Trophoblast cell (in vitro differentiated cells and primary cell): ENCODE measurements at regions not wholly inside any gene's neighbourhood (a gene's known extent, or its start where the extent isn't known, plus 50 kb on each side); places are given as distances from the start of the nearest gene placed in this dataset.

Experiments
- DNase-seq, 2 donors: peaks; one replicate each; pipeline ENCODE4 v3.0.0-alpha.2; 2016
- H2AFZ ChIP-seq: 2 replicates; pipeline ENCODE4 v1.6.1; 2013; ENCODE audit warnings: low read length, moderate library complexity, mild to moderate bottlenecking; ENCODE audit not compliant: insufficient read depth, poor library complexity
- H2AK5ac ChIP-seq: 2 replicates; pipeline ENCODE4 v1.6.1; 2013; ENCODE audit warnings: mild to moderate bottlenecking, low read length
- H2BK120ac ChIP-seq: 2 replicates; pipeline ENCODE4 v1.6.1; 2013; ENCODE audit warnings: low read length, mild to moderate bottlenecking, moderate library complexity; ENCODE audit not compliant: insufficient read depth, poor library complexity
- H2BK12ac ChIP-seq: 2 replicates; pipeline ENCODE4 v1.6.1; 2013; ENCODE audit warnings: mild to moderate bottlenecking, low read length, moderate library complexity
- H2BK5ac ChIP-seq: 2 replicates; pipeline ENCODE4 v1.6.1; 2013; ENCODE audit warnings: low read length, low read depth, moderate library complexity, mild to moderate bottlenecking; ENCODE audit not compliant: poor library complexity
- H3K14ac ChIP-seq: 2 replicates; pipeline ENCODE4 v1.6.1; 2013; ENCODE audit warnings: mild to moderate bottlenecking, low read length
- H3K18ac ChIP-seq: 2 replicates; pipeline ENCODE4 v1.6.1; 2013; ENCODE audit warnings: mild to moderate bottlenecking, low read length
- H3K23ac ChIP-seq: 2 replicates; pipeline ENCODE4 v1.6.1; 2013; ENCODE audit warnings: low read length
- H3K27ac ChIP-seq: 2 replicates; pipeline ENCODE4 v1.5.1; 2013; ENCODE audit warnings: low read depth, mild to moderate bottlenecking, inconsistent platforms, low read length, moderate library complexity
- H3K27me3 ChIP-seq: 2 replicates; pipeline ENCODE4 v1.6.1; 2013; ENCODE audit warnings: inconsistent platforms, mild to moderate bottlenecking, low read length, moderate library complexity; ENCODE audit not compliant: insufficient read depth
- H3K36me3 ChIP-seq, 2 experiments: 1 replicate in 1 of 2; 2 replicates in 1 of 2; pipeline ENCODE4 v1.6.1; 2013; ENCODE audit warnings: low read length in 2 of 2, mild to moderate bottlenecking in 2 of 2, moderate library complexity in 1 of 2; ENCODE audit not compliant: insufficient read depth in 2 of 2, control insufficient read depth in 1 of 2
- H3K4ac ChIP-seq: 2 replicates; pipeline ENCODE4 v1.6.1; 2013; ENCODE audit warnings: low read depth, mild to moderate bottlenecking, low read length, moderate library complexity
- H3K4me1 ChIP-seq, 2 experiments: 1 replicate in 1 of 2; 2 replicates in 1 of 2; pipeline ENCODE4 v1.6.1; 2013; ENCODE audit warnings: low read length in 2 of 2, mild to moderate bottlenecking in 2 of 2, moderate library complexity in 1 of 2; ENCODE audit not compliant: insufficient read depth in 2 of 2, control insufficient read depth in 1 of 2
- H3K4me2 ChIP-seq: 2 replicates; pipeline ENCODE4 v1.6.1; 2013; ENCODE audit warnings: inconsistent platforms, mild to moderate bottlenecking, low read length, moderate library complexity
- H3K4me3 ChIP-seq: 2 replicates; pipeline ENCODE4 v1.5.1; 2013; ENCODE audit warnings: mild to moderate bottlenecking, low read depth, low read length, inconsistent platforms
- H3K79me1 ChIP-seq: one replicate; pipeline ENCODE4 v1.6.1; 2013; ENCODE audit warnings: low read length
- H3K79me2 ChIP-seq: 2 replicates; pipeline ENCODE4 v1.6.1; 2013; ENCODE audit warnings: low read length, mild to moderate bottlenecking; ENCODE audit not compliant: control insufficient read depth, insufficient read depth, poor library complexity
- H3K9ac ChIP-seq: 2 replicates; pipeline ENCODE4 v1.6.1; 2013; ENCODE audit warnings: mild to moderate bottlenecking, low read length
- H3K9me3 ChIP-seq: 2 replicates; pipeline ENCODE4 v1.6.1; 2013; ENCODE audit warnings: low read depth, mild to moderate bottlenecking, control low read depth, inconsistent platforms, low read length; ENCODE audit not compliant: insufficient read depth
- H4K12ac ChIP-seq: 2 replicates; pipeline ENCODE4 v1.6.1; 2013; ENCODE audit warnings: low read depth, mild to moderate bottlenecking, low read length, moderate library complexity
- H4K8ac ChIP-seq: 2 replicates; pipeline ENCODE4 v1.6.1; 2013; ENCODE audit warnings: low read depth, mild to moderate bottlenecking, low read length, moderate library complexity
- H4K91ac ChIP-seq: one replicate; pipeline ENCODE4 v1.6.1; 2013; ENCODE audit warnings: low read depth, mild to moderate bottlenecking, low read length, moderate library complexity
- WGBS: extraction: QIAGEN DNeasy Blood & Tissue Kit; methylation state at CpG from one replicate; pipeline ENCODE4 v1.1.7; 2013; ENCODE audit warnings: missing lambda C conversion rate; ENCODE audit not compliant: insufficient read length, insufficient coverage; ENCODE audit errors: extremely low coverage; 5-methylcytosine and 5-hydroxymethylcytosine counted together

DNA sequence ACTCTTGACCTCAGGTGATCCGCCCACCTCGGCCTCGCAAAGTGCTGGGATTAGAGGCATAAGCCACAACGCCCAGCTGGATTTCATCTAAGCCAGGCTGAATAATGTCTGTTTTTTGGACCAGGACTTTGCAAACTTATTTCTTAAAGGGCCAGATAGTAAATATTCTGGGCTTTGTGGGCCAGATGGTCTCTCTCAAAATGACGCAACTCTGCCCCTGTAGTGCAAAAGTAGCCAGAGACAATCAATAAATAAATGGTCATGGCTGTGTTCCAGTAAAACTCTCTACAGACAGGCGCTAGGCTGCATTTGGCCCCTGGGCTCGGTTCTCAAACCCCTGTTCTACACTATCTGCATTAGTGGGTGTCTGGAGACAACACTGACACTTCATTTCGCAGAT lies 121.9 kb upstream of the CDH13 start:
- H3K4ac ChIP-seq: no peak overlapping the region
- no peaks in the 10 kb centered on the region for H3K27me3 ChIP-seq
- WGBS: no CpG with 5 or more reads among the region's 8 CpGs
- peaks cover 5% of the 10 kb centered on the region for H3K9me3 ChIP-seq
- no peak for DNase-seq
- H3K79me2 ChIP-seq: no peaks in the 10 kb centered on the region
- no peak overlapping the region for H3K9ac ChIP-seq
- no peak overlapping the region for H2BK5ac ChIP-seq
- H2AFZ ChIP-seq: no peak overlapping the region
- H3K36me3 ChIP-seq: no peaks in the 10 kb centered on the region
- H2AK5ac ChIP-seq: no peak overlapping the region
- no peak overlapping the region for H4K91ac ChIP-seq
- H3K23ac ChIP-seq: no peak overlapping the region
- H2BK120ac ChIP-seq: no peak overlapping the region
- H3K4me3 ChIP-seq: no peak overlapping the region
- no peaks in the 10 kb centered on the region for H3K79me1 ChIP-seq
- no peak overlapping the region for H3K14ac ChIP-seq
- no peaks in the 10 kb centered on the region for H3K4me1 ChIP-seq
- H3K4me2 ChIP-seq: no peak overlapping the region
- no peak overlapping the region for H3K27ac ChIP-seq
- H3K18ac ChIP-seq: no peak overlapping the region
- H4K8ac ChIP-seq: no peak overlapping the region
- no peak overlapping the region for H4K12ac ChIP-seq
- no peak overlapping the region for H2BK12ac ChIP-seq

DNA sequence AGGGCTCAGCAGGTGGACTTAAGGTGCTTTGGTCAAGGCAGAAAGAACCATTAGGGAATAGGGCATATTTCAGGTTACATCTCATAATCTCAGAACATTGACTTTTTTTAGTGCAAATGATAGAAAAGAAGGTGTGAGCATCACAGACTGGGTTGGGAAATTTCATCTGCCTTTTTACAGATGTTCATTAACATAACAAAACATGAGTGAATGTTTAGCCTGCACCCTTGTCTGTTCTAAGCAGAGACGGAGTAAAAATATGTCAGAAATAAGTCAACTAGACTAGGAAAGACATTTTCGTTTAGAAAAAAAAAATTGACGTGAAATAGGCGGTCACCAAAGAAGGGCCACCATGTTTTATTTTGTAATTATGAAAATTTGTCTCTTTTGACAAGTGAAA lies 127.5 kb upstream of the CDH13 start:
- WGBS: no CpG with 5 or more reads among the region's 4 CpGs
- Histone ChIP-seq H3K4me2 (no peak overlapping the region), H3K27me3 (no peaks in the 10 kb centered on the region)

DNA sequence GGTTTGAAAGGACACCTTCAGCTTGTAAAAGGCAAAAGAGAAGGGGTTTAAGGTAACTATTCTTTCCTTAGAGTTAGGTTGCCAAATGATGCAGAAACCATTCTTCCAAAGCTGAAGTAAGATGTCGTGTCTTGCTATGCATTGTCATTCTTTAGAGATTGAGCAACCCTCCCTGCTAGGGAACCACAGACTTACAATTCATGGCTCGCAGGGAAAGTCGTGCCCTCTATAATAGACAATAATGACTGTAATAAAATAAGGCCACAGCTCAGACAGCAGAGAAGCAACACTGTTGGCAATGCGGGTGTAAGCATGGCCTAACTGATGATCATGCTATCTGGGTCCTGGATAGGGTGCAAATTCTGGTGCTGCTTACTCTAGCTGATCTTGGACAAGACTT lies 129.6 kb upstream of the CDH13 start:
- no peaks in the 10 kb centered on the region for H3K36me3 ChIP-seq
- WGBS: no CpG with 5 or more reads among the region's 4 CpGs

More for the DNA sequence above, 127.5 kb upstream of the CDH13 start:
- H3K36me3 ChIP-seq: no peaks in the 10 kb centered on the region
- H3K9ac ChIP-seq: no peak overlapping the region
- no peak overlapping the region for H3K4me3 ChIP-seq
- no peak overlapping the region for H3K4ac ChIP-seq
- no peak overlapping the region for H2BK5ac ChIP-seq
- H4K12ac ChIP-seq: no peak overlapping the region
- H3K4me1 ChIP-seq: no peaks in the 10 kb centered on the region
- DNase-seq: no peak
- no peak overlapping the region for H3K27ac ChIP-seq
- no peak overlapping the region for H2AFZ ChIP-seq
- no peak overlapping the region for H4K8ac ChIP-seq
- H4K91ac ChIP-seq: no peak overlapping the region
- no peak overlapping the region for H2AK5ac ChIP-seq
- H3K18ac ChIP-seq: no peak overlapping the region
- no peak overlapping the region for H2BK120ac ChIP-seq
- no peaks in the 10 kb centered on the region for H3K79me2 ChIP-seq
- H3K79me1 ChIP-seq: no peaks in the 10 kb centered on the region
- H3K14ac ChIP-seq: no peak overlapping the region
- H3K23ac ChIP-seq: no peak overlapping the region
- H2BK12ac ChIP-seq: no peak overlapping the region
- H3K9me3 ChIP-seq: no peaks in the 10 kb centered on the region

DNA sequence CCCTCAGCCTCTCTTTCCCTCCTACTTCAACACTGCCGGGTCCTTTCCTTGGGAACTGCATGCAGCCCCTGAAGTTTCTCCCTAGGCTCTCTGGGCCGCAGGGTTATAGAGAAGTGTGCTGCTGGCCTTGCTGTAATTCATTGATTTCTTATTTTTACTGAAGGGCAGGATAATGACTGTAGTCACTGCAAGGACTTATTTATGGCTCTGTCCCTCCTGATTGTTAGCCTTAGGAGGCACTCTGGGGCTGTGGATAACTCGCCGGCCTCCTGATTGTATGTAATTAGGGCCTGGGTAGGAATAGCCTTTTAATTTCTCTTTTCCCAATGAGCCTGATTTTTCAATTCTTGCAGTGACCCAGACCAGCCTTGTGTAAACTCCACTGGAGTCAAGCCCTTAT lies 138.3 kb upstream of the CDH13 start:
- H2BK120ac ChIP-seq: no peak overlapping the region
- no peak overlapping the region for H3K4me2 ChIP-seq
- no peak overlapping the region for H3K4ac ChIP-seq
- WGBS: no CpG with 5 or more reads among the region's 4 CpGs
- H4K12ac ChIP-seq: no peak overlapping the region
- no peaks in the 10 kb centered on the region for H3K36me3 ChIP-seq
- no peaks in the 10 kb centered on the region for H3K79me2 ChIP-seq
- H3K79me1 ChIP-seq: no peaks in the 10 kb centered on the region
- no peaks in the 10 kb centered on the region for H3K9me3 ChIP-seq
- no peak overlapping the region for H2BK12ac ChIP-seq
- no peak overlapping the region for H4K8ac ChIP-seq
- H2AK5ac ChIP-seq: no peak overlapping the region
- H3K27ac ChIP-seq: no peak overlapping the region
- no peak overlapping the region for H3K9ac ChIP-seq
- H3K14ac ChIP-seq: no peak overlapping the region
- no peak overlapping the region for H3K4me3 ChIP-seq
- no peaks in the 10 kb centered on the region for H3K27me3 ChIP-seq
- no peak overlapping the region for H3K23ac ChIP-seq
- no peak overlapping the region for H2BK5ac ChIP-seq
- DNase-seq: no peak
- H2AFZ ChIP-seq: no peak overlapping the region
- no peak overlapping the region for H4K91ac ChIP-seq
- no peaks in the 10 kb centered on the region for H3K4me1 ChIP-seq
- H3K18ac ChIP-seq: no peak overlapping the region

More for the DNA sequence above, 129.6 kb upstream of the CDH13 start:
- no peak overlapping the region for H3K4me3 ChIP-seq
- no peak overlapping the region for H4K12ac ChIP-seq
- no peak overlapping the region for H3K9ac ChIP-seq
- H2BK5ac ChIP-seq: no peak overlapping the region
- no peak overlapping the region for H2BK120ac ChIP-seq
- H3K79me2 ChIP-seq: no peaks in the 10 kb centered on the region
- DNase-seq: no peak
- H3K4ac ChIP-seq: no peak overlapping the region
- H4K8ac ChIP-seq: no peak overlapping the region
- H3K27me3 ChIP-seq: no peaks in the 10 kb centered on the region
- H3K27ac ChIP-seq: no peak overlapping the region
- H3K23ac ChIP-seq: no peak overlapping the region
- H4K91ac ChIP-seq: no peak overlapping the region
- H3K9me3 ChIP-seq: no peaks in the 10 kb centered on the region
- no peaks in the 10 kb centered on the region for H3K4me1 ChIP-seq
- H2BK12ac ChIP-seq: no peak overlapping the region
- no peak overlapping the region for H2AFZ ChIP-seq
- no peak overlapping the region for H3K18ac ChIP-seq
- no peak overlapping the region for H3K14ac ChIP-seq
- H3K4me2 ChIP-seq: no peak overlapping the region
- H3K79me1 ChIP-seq: no peaks in the 10 kb centered on the region
- no peak overlapping the region for H2AK5ac ChIP-seq
